SJCRH30 (cell line): ENCODE measurements at regions not wholly inside any gene's neighbourhood (a gene's known extent, or its start where the extent isn't known, plus 50 kb on each side); places are given as distances from the start of the nearest gene placed in this dataset.
A peak's percentile ranks its signal among the peaks of the same experiment; 100 is the strongest.

Source experiments
- DNase-seq, 2 experiments: peaks; one replicate each; pipeline ENCODE4 v3.0.0-alpha.2; 2015 to 2020
- H3K27ac ChIP-seq: fragments of 250-450 bp; sonication (Bioruptor Pico); 2 replicates; pipeline ENCODE4 v1.5.1; 2020; ENCODE audit warnings: mild to moderate bottlenecking, moderate library complexity
- H3K27me3 ChIP-seq: fragments of 250-450 bp; sonication (Bioruptor Pico); 2 replicates; pipeline ENCODE4 v1.5.1; 2020; ENCODE audit warnings: mild to moderate bottlenecking, moderate library complexity
- H3K36me3 ChIP-seq: fragments of 250-450 bp; sonication (Bioruptor Pico); 2 replicates; pipeline ENCODE4 v1.5.1; 2020; ENCODE audit warnings: mild to moderate bottlenecking, moderate library complexity
- H3K4me1 ChIP-seq: fragments of 250-450 bp; sonication (Bioruptor Pico); 2 replicates; pipeline ENCODE4 v1.5.1; 2020; ENCODE audit warnings: mild to moderate bottlenecking, moderate library complexity
- H3K4me3 ChIP-seq: fragments of 250-450 bp; sonication (Bioruptor Pico); 2 replicates; pipeline ENCODE4 v1.5.1; 2020; ENCODE audit warnings: mild to moderate bottlenecking, moderate library complexity
- H3K9me3 ChIP-seq: fragments of 250-450 bp; sonication (Bioruptor Pico); replicated peaks from 2 replicates; pipeline ENCODE4 v1.5.1; 2020; ENCODE audit warnings: mild to moderate bottlenecking, moderate library complexity

- Histone ChIP-seq H3K4me1 (no peaks in the 10 kb centered on the region), H3K4me3 (no peak overlapping the region), H3K9me3 (no peaks in the 10 kb centered on the region), H3K27me3 (no peaks in the 10 kb centered on the region), H3K36me3 (no peaks in the 10 kb centered on the region), H3K27ac (no peak overlapping the region)
- DNase-seq: peak; percentile 39 to 71
Observed at GRCh38 chr5:110333384-110333783, 393.1 kb downstream of the TMEM232 start.

GRCh38 chr5:110335361-110336066 is 391.0 kb downstream of the TMEM232 start:
- Histone ChIP-seq H3K4me1 (no peaks in the 10 kb centered on the region), H3K36me3 (no peaks in the 10 kb centered on the region), H3K27me3 (no peaks in the 10 kb centered on the region), H3K4me3 (no peak overlapping the region), H3K9me3 (no peaks in the 10 kb centered on the region), H3K27ac (no peak overlapping the region)
- no peak for DNase-seq

- no peak overlapping the region for H3K4me3 ChIP-seq
- H3K36me3 ChIP-seq: no peaks in the 10 kb centered on the region
- DNase-seq: no peak
- H3K9me3 ChIP-seq: no peaks in the 10 kb centered on the region
- no peaks in the 10 kb centered on the region for H3K4me1 ChIP-seq
- H3K27ac ChIP-seq: no peak overlapping the region
- H3K27me3 ChIP-seq: no peaks in the 10 kb centered on the region
Observed at GRCh38 chr5:110338341-110339083, 388.0 kb downstream of the TMEM232 start.

- H3K27me3 ChIP-seq: no peaks in the 10 kb centered on the region
- no peaks in the 10 kb centered on the region for H3K4me1 ChIP-seq
- H3K4me3 ChIP-seq: no peak overlapping the region
- H3K27ac ChIP-seq: no peak overlapping the region
- no peak for DNase-seq
- no peaks in the 10 kb centered on the region for H3K36me3 ChIP-seq
- no peaks in the 10 kb centered on the region for H3K9me3 ChIP-seq
Observed at GRCh38 chr5:110339399-110339798, 387.1 kb downstream of the TMEM232 start.

- Histone ChIP-seq H3K9me3 (no peaks in the 10 kb centered on the region), H3K4me3 (no peak overlapping the region), H3K27me3 (no peaks in the 10 kb centered on the region), H3K36me3 (no peaks in the 10 kb centered on the region), H3K27ac (no peak overlapping the region), H3K4me1 (no peaks in the 10 kb centered on the region)
- DNase-seq: no peak
Observed at GRCh38 chr5:110341836-110342235, 384.6 kb downstream of the TMEM232 start.

- Histone ChIP-seq H3K4me1 (no peaks in the 10 kb centered on the region), H3K9me3 (no peaks in the 10 kb centered on the region), H3K4me3 (no peak overlapping the region), H3K36me3 (no peaks in the 10 kb centered on the region), H3K27ac (no peak overlapping the region), H3K27me3 (no peaks in the 10 kb centered on the region)
- no peak for DNase-seq
Observed at GRCh38 chr5:110342683-110343082, 383.8 kb downstream of the TMEM232 start.

- H3K36me3 ChIP-seq: no peaks in the 10 kb centered on the region
- no peak overlapping the region for H3K27ac ChIP-seq
- no peak overlapping the region for H3K4me3 ChIP-seq
- H3K4me1 ChIP-seq: no peaks in the 10 kb centered on the region
- H3K27me3 ChIP-seq: no peaks in the 10 kb centered on the region
- no peak for DNase-seq
- H3K9me3 ChIP-seq: no peaks in the 10 kb centered on the region
Observed at GRCh38 chr5:110343616-110344015, 382.9 kb downstream of the TMEM232 start.

- no peaks in the 10 kb centered on the region for H3K9me3 ChIP-seq
- H3K4me3 ChIP-seq: no peak overlapping the region
- H3K36me3 ChIP-seq: no peaks in the 10 kb centered on the region
- no peak overlapping the region for H3K27ac ChIP-seq
- DNase-seq: no peak
- H3K4me1 ChIP-seq: no peaks in the 10 kb centered on the region
- H3K27me3 ChIP-seq: no peaks in the 10 kb centered on the region
Observed at GRCh38 chr5:110345623-110346022, 380.8 kb downstream of the TMEM232 start.

- Histone ChIP-seq H3K4me3 (no peak overlapping the region), H3K9me3 (no peaks in the 10 kb centered on the region)
- no peak for DNase-seq
Observed at GRCh38 chr5:110346893-110347358, 379.5 kb downstream of the TMEM232 start.

GRCh38 chr5:110347781-110348180 is 378.7 kb downstream of the TMEM232 start:
- H3K4me3 ChIP-seq: no peak overlapping the region
- no peaks in the 10 kb centered on the region for H3K27me3 ChIP-seq
- no peak overlapping the region for H3K27ac ChIP-seq
- H3K36me3 ChIP-seq: no peaks in the 10 kb centered on the region
- no peaks in the 10 kb centered on the region for H3K9me3 ChIP-seq
- H3K4me1 ChIP-seq: no peaks in the 10 kb centered on the region
- no peak for DNase-seq

More at GRCh38 chr5:110346893-110347358, 379.5 kb downstream of the TMEM232 start:
- Histone ChIP-seq H3K36me3 (no peaks in the 10 kb centered on the region), H3K27ac (no peak overlapping the region), H3K4me1 (no peaks in the 10 kb centered on the region), H3K27me3 (no peaks in the 10 kb centered on the region)

GRCh38 chr5:110351430-110351829 is 375.0 kb downstream of the TMEM232 start:
- H3K36me3 ChIP-seq: no peaks in the 10 kb centered on the region
- H3K4me1 ChIP-seq: no peaks in the 10 kb centered on the region
- no peaks in the 10 kb centered on the region for H3K27me3 ChIP-seq
- H3K4me3 ChIP-seq: no peak overlapping the region
- no peak for DNase-seq
- no peaks in the 10 kb centered on the region for H3K9me3 ChIP-seq
- no peak overlapping the region for H3K27ac ChIP-seq

- H3K9me3 ChIP-seq: no peaks in the 10 kb centered on the region
- H3K4me3 ChIP-seq: no peak overlapping the region
- H3K27me3 ChIP-seq: no peaks in the 10 kb centered on the region
- DNase-seq: no peak
- no peaks in the 10 kb centered on the region for H3K4me1 ChIP-seq
- no peaks in the 10 kb centered on the region for H3K36me3 ChIP-seq
- H3K27ac ChIP-seq: no peak overlapping the region
Observed at GRCh38 chr5:110354311-110354710, 372.2 kb downstream of the TMEM232 start.

- H3K27me3 ChIP-seq: no peaks in the 10 kb centered on the region
- no peak for DNase-seq
- H3K36me3 ChIP-seq: no peaks in the 10 kb centered on the region
- no peaks in the 10 kb centered on the region for H3K9me3 ChIP-seq
- no peaks in the 10 kb centered on the region for H3K4me1 ChIP-seq
- no peak overlapping the region for H3K27ac ChIP-seq
- no peak overlapping the region for H3K4me3 ChIP-seq
Observed at GRCh38 chr5:110354915-110355644, 371.4 kb downstream of the TMEM232 start.

GRCh38 chr5:110356677-110357076 is 369.8 kb downstream of the TMEM232 start:
- DNase-seq: no peak
- no peaks in the 10 kb centered on the region for H3K36me3 ChIP-seq
- no peaks in the 10 kb centered on the region for H3K27me3 ChIP-seq
- H3K4me3 ChIP-seq: no peak overlapping the region
- no peaks in the 10 kb centered on the region for H3K9me3 ChIP-seq
- no peak overlapping the region for H3K27ac ChIP-seq
- H3K4me1 ChIP-seq: no peaks in the 10 kb centered on the region

- Histone ChIP-seq H3K4me1 (no peaks in the 10 kb centered on the region), H3K9me3 (no peaks in the 10 kb centered on the region), H3K27me3 (no peaks in the 10 kb centered on the region), H3K4me3 (no peak overlapping the region), H3K36me3 (no peaks in the 10 kb centered on the region), H3K27ac (no peak overlapping the region)
- no peak for DNase-seq
Observed at GRCh38 chr5:110359221-110359620, 367.2 kb downstream of the TMEM232 start.
